ENCODE measurements at regions not wholly inside any gene's neighbourhood (a gene's known extent, or its start where the extent isn't known, plus 50 kb on each side); places are given as distances from the start of the nearest gene placed in this dataset.
"Not testable (repeated sequence)": the region's sequence is repeated elsewhere in the genome, so short reads cannot be mapped to it uniquely, and the experiment has no call there.

DNA sequence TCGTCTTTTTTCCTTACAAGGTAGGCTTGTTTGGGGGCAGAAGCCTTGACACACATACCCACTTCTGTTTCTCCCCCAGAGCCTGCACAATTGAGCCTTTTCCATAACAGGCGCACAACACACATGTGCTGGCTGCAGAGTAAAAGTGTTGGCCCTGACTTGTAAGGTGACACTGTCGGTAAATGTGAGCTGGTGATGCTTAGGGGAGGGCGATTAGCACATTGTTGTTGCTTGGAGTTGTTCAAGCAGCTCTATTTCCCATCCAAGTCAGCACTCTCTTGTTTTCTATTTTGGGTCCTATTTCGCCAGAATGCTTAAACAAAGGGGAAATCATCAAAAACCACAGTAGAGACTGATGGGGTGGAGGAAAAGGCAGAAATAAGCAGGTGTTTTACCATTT lies 51.9 kb upstream of the PTPRJ start:
- DNase-seq (ENCODE audit: low spot score) = no peak

DNA sequence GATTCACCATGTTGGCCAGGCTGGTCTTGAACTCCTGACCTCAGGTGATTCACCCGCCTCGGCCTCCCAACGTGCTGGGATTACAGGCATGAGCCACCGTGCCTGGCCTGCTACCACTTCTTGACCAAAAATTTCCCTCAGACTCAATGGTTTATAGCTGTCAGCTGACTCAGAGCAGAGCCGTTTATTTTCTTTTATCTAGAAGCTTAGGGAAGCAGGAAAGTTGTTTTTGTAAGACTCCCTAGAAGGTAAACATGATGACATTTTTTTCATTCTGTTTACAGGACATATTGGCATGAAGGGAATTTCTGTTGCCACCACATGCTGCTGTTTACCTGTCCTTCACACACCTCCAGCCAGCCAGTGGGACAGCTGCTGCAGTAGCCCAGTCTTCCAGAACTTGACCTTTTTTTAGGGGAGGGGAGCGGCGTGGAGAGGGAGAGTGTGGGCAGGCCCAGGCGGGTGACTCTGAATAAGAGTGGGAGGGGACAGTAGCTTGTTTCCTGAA lies 56.1 kb upstream of the PTPRJ start:
- no peak for DNase-seq (ENCODE audit: low spot score)

DNA sequence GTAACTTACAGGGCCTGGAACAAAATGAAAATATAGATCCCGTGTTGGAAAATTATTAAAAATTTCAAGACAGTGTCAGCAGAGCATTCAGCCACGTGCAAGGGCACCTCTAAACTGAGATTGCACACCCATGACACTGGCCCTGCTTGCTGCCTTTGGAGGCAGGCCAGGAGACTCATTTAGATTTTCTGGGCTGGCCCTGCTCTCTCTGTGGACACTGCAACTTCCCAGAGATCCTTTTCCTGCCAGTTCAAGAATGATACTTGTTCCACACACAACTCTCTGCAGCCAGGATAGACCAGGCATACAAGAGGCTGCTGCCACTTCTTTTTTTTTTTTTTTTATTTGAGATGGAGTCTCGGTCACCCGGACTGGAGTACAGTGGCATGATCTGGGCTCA lies 56.7 kb upstream of the PTPRJ start:
- no peak for DNase-seq (ENCODE audit: low spot score)

DNA sequence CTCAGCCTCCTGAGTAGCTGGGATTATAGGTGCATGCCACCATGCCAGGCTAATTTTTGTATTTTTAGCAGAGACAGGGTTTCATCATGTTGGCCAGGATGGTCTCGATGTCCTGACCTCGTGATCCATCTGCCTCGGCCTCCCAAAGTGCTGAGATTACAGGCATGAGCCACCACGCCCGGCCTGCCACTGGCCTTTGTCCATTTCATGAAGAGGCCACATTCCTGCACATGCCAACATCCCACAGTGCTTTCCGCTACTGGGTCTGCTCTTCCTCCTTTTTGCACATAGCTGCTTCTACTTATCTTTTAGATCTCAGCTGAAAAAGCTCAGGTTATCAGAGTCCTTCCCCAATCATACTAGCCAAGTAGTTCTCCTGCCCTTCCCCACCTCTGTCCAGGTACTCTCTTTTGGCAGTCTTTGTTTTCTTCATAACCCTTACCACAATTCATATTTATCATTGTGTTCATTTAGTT lies 59.2 kb upstream of the PTPRJ start:
- DNase-seq (ENCODE audit: low spot score) = not testable (repeated sequence)

DNA sequence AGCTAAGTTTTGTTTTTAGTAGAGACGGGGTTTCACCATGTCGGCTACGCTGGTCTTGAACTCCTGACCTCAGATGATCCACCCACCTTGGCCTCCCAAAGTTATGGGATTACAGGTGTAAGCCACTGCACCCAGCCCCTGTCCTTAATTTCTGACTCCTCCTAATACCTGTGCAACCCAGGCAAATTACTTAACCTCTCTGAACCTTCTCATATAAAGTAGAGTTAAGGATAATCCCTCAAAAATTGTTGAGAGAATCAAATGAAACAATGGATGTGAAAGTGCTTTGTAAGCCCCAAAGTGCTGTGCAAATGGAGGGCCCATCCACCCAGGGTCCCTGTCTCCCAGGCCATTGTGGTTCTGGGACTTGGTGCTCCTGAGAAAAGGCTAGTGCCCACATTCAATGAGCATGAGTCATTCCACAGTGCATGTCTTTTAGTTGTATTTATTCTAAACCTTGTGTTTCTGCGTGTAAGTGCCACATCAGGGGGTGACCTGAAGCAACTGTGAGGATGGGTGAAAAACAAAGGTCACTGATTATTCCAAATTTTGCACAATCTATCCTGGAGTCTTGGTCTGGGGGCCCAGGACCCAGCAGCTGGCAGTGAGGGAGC lies 61.4 kb upstream of the PTPRJ start:
- DNase-seq (ENCODE audit: low spot score) = no peak

DNA sequence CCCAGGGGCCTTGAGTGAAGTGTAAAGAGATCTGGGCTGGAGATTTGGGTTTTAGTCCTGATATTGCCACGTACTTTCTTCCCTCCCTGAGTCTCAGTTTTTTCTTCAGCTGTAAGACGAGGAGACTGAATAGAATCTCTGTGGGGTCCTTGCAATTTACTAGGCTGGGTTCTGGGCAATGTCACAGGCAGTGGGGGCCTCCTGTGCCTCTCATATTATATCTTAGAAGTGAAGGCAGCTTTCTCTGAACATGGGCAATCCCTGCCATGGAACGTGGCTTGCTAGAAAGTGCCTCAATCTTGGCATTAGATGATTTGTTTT lies 62.0 kb upstream of the PTPRJ start:
- no peak for DNase-seq (ENCODE audit: low spot score)

DNA sequence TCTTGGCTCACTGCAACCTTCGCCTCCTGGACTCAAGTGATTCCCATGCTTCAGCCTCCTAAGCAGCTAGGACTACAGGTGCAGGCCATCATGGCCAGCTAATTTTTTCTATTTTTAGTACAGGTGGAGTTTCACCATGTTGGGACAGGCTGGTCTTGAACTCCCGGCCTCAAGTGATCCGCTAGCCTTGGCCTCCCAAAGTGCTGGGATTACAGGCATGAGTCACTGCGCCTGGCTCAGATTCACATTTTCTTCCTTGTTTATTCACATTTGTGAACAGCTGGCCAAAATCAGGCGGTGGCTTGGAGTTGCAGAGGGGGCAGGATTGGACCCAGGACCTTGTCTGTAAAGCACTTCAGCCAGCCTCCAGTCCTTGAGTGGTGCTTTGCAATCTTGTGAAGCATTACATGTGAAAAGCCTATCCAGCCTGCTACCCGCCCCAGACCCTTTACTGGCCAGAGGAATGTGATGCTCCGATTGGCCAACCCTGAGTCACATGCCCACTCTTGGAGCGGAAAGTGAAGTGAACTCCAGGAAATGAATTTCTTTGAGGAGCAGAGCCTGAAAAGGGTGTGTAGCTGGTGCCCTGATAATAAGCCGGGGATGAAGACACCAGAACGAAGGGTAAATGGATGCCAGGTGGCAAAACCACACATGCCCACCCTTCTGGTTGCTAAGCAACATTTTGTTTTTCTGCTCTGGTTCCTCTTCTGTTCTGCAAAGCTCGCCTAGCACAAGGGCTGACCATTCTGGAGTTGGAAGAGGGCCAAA lies 62.6 kb upstream of the PTPRJ start:
- DNase-seq (ENCODE audit: low spot score) = peak; percentile 38

DNA sequence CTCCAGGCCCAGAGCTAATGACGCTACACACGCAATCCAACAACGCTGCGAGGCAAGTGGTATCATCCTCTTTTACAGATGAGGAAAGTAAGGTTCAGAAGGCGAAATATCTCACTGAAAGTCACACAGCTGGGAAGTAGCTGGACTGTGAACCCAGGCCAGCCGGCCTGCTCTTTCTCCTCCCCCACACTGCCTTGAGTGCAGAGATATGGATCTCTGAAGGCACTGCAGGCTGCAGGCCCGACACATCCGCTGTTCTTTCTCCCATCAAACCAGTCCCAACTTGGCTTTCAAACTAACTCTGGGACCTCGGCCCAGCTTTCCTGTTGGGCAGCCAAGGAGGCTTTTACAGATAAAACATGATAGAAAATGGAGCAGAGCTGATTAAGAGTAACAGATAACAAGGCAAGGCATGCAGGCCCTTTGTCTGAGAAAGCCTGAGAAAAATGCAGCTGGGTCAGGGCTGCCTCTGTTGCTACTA lies 64.0 kb upstream of the PTPRJ start:
- DNase-seq (ENCODE audit: low spot score) = no peak

DNA sequence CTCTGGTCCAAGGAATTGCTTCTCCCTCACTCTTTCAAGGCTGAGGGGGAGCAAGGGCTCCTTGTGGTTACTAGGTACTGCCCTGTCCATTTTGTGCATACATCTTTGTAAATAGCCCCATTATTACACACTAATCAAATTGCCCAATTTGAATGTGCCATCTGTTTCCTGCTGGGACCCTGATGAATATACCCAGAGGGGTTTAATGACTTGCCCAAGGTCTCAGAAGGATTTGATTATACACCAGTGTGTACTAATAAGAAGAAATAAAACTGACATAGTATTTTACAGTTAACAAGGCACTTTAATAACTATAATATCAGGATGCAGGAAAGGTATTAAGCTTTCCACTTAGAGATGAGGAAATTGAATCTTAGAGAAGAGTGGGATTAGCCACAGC lies 64.6 kb upstream of the PTPRJ start:
- no peak for DNase-seq (ENCODE audit: low spot score)

DNA sequence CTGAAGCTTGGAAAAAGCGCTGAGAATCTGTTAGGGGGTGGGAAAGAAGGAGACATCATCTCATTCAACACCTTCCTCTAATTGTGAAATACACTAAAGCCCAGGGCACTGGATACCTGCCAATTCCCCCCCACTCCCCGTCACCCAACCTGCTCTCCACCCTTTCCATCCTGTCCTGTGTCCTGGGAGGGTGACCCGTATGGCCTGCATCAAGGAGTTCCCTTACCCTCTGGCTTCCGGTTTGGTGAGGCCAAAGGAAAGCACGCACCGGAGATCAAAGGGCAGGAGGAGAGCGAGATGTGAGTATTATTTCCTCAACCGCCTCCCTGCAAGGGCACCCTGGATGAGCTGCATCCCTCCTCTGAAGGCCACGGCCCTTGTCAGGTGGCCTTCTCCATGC lies 65.0 kb upstream of the PTPRJ start:
- no peak for DNase-seq (ENCODE audit: low spot score)

DNA sequence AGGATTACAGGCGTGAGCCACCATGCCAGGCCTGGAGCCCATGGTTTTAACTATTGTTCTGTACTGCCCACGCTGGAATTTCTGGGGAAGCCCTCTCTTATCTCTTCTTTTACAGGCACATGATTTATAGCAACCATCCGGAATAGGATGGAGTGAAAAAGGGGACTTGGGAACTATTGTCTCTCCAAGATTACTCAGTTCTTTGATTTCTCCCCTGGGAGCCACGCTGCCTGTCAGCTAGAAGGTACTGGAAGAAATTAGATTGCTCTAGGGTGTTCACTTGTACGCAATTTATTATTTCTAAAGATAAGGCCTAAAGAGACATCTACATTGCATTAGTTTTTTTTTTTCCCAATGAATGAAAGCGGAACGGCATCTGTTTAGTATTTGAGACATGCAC lies 65.6 kb upstream of the PTPRJ start:
- no peak for DNase-seq (ENCODE audit: low spot score)

DNA sequence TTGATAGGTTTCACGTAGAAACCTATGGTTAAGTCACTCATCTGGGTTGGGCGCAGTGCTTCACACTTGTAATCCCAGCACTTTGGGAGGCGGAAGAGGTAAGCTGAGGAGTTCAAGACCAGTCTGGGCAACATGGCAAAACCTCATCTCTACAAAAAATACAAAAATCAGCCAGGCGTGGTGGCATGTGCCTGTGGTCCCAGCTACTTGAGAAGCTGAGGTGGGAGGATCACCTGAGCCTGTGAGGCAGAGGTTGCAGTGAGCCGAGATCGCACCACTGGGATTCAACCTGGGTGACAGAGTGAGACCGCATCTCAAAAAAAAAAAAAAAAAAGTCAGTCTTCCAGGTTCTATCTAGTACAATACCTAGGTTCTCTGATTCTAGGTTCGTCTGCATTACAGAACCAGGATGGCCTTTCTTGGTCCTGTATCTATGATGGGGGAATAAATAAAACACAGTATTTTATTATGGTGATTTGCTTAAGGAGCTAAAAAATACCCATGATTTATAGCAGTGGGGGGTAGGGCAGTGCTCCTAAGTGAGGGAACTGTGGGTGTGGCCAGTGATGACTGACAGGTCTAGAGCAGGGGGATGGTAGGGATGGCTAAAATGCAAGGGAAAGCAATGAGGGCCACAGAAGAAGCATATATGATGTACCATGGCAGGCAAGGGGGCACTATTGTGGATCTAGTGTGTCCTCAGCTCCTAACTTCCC lies 65.5 kb upstream of the NUP160 start:
- DNase-seq (ENCODE audit: low spot score) = no peak

DNA sequence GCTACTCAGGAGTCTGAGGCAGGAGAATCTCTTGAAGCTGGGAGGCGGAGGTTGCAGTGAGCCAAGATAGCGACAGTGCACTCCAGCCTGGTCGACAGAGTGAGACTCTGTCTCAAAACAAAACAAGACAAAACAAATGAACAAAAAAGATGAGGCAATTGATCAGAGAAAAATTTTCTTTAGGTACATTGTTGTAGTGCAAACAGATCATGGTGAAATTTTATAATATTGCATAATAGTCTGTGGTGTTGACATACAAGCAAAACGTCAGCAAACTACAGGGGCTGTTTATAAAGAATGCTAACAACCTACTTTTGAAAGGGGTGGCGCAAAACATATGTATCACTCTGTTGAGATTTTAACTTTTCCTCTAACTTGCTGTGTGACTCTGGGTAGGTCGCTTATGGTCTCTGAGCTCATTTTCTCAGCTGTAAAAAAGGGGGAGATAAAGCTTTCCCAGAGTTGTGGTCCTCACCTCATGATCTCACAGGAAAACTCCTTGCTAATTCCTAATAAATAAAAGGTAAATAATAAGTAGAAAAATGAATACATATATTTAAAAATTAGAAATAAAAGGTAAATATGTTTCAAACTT lies 64.8 kb upstream of the NUP160 start:
- no peak for DNase-seq (ENCODE audit: low spot score)

DNA sequence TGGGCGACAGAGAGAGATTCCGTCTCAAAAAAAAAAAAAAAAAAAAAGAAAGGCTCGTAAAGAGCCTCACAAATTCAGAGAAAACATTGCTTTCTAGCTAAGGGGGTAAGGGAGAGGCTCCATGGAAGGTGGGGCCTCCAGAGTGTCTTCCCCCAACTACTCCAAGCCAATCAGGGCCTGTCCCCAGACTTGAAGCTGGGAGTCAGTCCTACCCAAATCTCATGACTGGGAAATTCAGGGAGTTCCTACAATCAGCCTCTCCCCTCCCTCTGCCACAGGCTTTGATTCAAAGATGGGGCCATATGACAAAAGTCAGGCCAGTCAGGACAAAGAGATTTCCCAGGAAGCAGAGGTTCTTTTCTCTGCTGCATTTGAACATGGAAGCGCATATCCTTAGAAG lies 63.0 kb upstream of the NUP160 start:
- DNase-seq (ENCODE audit: low spot score) = no peak

DNA sequence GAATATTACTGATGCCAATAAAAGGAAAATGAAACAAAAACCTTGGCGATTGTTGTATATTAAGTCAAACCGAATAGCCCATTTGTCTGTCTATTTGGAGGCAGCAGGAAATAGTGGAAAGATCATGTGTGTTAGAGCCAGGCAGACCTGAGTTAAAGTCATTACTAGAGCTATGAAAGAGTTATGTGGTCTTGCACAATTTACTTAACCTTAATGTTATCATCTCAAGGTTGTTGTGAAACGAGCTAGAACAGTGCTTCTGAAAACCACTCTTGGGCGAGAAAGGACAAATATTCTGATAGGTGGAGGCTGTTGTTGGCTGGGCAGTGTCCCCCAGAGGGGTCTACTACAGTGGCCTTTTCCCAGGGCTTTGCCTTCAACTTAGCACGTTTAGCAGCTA lies 60.0 kb upstream of the NUP160 start:
- DNase-seq (ENCODE audit: low spot score) = no peak

DNA sequence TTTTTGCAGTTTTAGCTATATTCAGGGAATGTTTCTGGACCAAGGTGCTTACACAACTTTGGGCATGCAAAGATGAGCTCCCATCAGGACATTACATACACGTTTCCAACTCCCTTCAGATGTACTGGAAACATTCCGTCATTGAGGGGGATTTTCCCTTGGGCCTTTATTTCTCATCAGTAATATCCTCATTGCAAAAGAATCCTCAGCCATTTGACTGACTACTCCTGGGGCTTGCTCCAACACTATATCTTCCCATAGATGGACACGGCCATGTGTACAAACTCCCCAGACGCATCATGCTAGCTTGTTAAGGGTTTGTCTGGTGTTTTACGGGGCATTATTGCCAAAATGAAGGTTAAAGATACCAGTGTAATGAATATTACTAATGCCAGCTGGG lies 59.3 kb upstream of the NUP160 start:
- DNase-seq (ENCODE audit: low spot score) = no peak

DNA sequence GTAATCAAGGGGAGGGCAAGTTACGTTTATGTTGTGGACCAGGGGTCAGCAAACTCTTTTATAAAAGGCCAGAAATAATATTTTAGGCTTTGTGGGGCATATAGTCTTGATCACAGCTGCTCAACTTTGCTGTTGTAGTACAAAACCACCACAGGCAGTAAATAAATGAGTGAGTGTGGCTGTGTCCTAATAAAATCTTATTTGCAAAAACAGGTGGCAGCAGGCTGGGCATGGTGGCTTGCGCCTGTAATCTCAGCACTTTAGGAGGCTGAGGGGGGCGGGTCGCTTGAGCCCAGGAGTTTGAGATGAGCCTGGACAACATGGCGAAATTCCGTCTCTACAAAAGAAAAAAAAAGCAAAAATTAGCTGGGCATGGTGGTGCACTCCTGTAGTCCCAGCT lies 57.9 kb upstream of the NUP160 start:
- DNase-seq (ENCODE audit: low spot score) = no peak

DNA sequence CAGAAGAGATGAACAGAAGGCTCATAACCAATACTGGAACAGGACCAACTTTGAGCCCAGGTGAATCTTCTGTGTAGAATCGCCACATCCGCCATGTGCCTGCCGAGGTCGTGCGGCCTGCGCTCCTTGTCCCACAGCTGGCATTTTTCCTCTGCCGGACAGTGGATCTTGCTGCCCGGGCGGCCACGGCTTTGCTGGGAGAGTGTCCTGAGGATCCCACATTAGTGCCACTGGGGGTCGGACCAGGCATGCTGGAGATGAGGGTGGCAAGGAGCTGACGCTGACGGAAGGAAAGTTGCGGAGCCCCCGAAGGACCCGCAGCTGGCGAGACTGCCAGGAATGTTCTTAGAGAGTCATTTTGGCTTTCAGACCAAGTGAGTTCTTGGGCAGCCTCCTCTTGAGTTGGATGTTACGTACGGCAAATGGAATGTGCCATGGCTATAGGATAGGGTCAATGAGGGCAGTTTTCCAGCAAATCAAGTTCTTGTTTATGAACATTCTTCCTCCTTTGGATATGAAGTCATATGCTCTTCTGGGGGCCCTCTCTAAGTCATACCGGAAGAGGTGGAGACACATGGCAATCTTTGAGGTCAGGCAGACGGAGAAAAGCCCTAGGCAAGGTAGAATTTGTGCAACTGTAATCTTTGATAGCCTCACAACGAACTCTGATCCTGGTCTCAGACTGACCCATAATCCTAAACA lies 57.4 kb upstream of the NUP160 start:
- DNase-seq (ENCODE audit: low spot score) = no peak

DNA sequence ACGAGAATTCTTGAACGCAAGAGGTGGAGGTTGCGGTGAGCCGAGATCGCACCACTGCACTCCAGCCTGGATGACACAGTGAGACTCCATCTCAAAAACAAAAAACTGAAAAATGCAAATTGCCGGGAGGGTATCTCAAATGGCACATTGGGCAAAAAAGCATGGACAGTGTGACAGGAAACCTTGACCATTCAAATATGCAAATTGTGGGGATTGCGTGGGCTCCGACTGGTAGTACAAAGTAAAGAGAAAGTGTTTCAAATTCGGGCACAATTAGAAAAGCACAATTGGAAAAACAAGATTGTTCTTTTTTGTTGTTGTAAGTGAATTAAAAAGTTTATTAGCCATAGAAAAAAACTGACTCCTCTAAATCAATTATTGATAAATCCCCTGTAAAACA lies 56.7 kb upstream of the NUP160 start:
- no peak for DNase-seq (ENCODE audit: low spot score)

DNA sequence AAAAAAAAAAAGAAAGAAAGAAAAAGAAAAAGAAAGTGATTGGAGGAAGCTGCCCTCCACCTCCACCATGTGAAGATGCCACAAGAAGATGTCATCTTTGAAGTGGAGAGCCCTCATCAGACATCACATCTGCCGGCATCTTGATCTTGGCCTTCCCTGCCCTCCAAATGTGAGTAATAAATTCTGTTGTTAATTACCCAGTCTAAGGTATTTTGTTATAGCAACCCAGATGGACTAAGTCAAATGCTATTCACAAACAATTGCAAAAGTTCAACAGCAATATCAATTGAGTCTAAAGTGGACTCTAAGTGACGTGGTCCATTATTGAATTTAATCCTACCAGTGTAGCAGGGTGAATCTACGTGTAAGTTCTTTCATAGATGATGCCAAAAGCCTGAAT lies 55.9 kb upstream of the NUP160 start:
- DNase-seq (ENCODE audit: low spot score) = no peak

DNA sequence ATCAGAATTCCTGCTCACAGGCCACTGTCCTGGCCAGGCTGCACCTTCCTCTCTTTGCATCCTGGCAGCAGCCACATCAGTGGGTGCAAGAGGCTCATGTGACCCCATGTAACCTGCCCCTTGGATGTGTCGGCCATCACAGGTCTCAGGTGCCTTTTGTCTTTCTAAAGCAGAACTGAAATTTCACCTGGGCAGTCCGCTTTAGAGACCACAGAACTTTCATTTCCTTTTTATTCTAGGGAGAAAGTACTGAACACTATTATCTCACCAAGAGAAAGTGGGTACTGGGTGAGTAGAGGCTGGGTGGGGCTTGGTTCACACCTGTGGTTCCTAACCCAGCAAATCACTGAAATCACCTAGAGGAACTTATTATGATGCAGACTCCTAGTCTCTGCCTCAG lies 51.7 kb upstream of the NUP160 start:
- no peak for DNase-seq (ENCODE audit: low spot score)

Data from CD4-positive, alpha-beta T cell treated with Interleukin-15 for 4 hours (primary cell).